ENCODE measurements at regions not wholly inside any gene's neighbourhood (a gene's known extent, or its start where the extent isn't known, plus 50 kb on each side); places are given as distances from the start of the nearest gene placed in this dataset.

GRCh38 chr16:6035161-6035560 lies 937.6 kb upstream of the EEF2KMT start:
- Histone ChIP-seq H4K20me1 (ENCODE audit: control insufficient read depth, insufficient read depth, low read depth, low read length) (no peaks in the 10 kb centered on the region), H3K79me2 (ENCODE audit: control insufficient read depth, low read length) (no peaks in the 10 kb centered on the region), H3K4me2 (ENCODE audit: low read length) (no peak overlapping the region), H3K27ac (ENCODE audit: low read depth, low read length) (no peak overlapping the region), H3K9me2 (replicated peaks; ENCODE audit: control insufficient read depth, low read length) (no peaks in the 10 kb centered on the region), H3F3A (ENCODE audit: control insufficient read depth, insufficient read depth) (no peaks in the 10 kb centered on the region), H3K27me3 (ENCODE audit: control insufficient read depth, low read length) (no peaks in the 10 kb centered on the region), H3K36me3 (ENCODE audit: control insufficient read depth, low read length) (no peaks in the 10 kb centered on the region), H3K9me3 (ENCODE audit: control insufficient read depth, insufficient read depth, low read length) (no peaks in the 10 kb centered on the region), H3K4me1 (ENCODE audit: control insufficient read depth, low read length) (no peaks in the 10 kb centered on the region), H3K4me3 (ENCODE audit: low read length) (no peak overlapping the region)
- TF ChIP-seq EZH2phosphoT487 (IDR thresholded peaks at IDR 0.05; ENCODE audit: borderline replicate concordance, low read length) (no peak), CTCF (IDR thresholded peaks at IDR 0.05; ENCODE audit: low read depth, low read length, poor library complexity, severe bottlenecking) (no peak)

- no peaks in the 10 kb centered on the region for H3K36me3 ChIP-seq (ENCODE audit: control insufficient read depth, low read length)
- no peak overlapping the region for H3K4me2 ChIP-seq (ENCODE audit: low read length)
- H3K4me1 ChIP-seq (ENCODE audit: control insufficient read depth, low read length), result no peaks in the 10 kb centered on the region
- no peaks in the 10 kb centered on the region for H3F3A ChIP-seq (ENCODE audit: control insufficient read depth, insufficient read depth)
- H3K4me3 ChIP-seq (ENCODE audit: low read length), result no peak overlapping the region
- no peak for TF ChIP-seq EZH2phosphoT487 (IDR thresholded peaks at IDR 0.05; ENCODE audit: borderline replicate concordance, low read length)
- TF ChIP-seq CTCF (IDR thresholded peaks at IDR 0.05; ENCODE audit: low read depth, low read length, poor library complexity, severe bottlenecking), result no peak
- no peaks in the 10 kb centered on the region for H3K27me3 ChIP-seq (ENCODE audit: control insufficient read depth, low read length)
- H3K79me2 ChIP-seq (ENCODE audit: control insufficient read depth, low read length), result no peaks in the 10 kb centered on the region
- no peaks in the 10 kb centered on the region for H4K20me1 ChIP-seq (ENCODE audit: control insufficient read depth, insufficient read depth, low read depth, low read length)
- H3K9me2 ChIP-seq (replicated peaks; ENCODE audit: control insufficient read depth, low read length), result no peaks in the 10 kb centered on the region
- no peak overlapping the region for H3K27ac ChIP-seq (ENCODE audit: low read depth, low read length)
- no peaks in the 10 kb centered on the region for H3K9me3 ChIP-seq (ENCODE audit: control insufficient read depth, insufficient read depth, low read length)
Observed at GRCh38 chr16:6034511-6034910, 936.9 kb upstream of the EEF2KMT start.

- no peaks in the 10 kb centered on the region for H4K20me1 ChIP-seq (ENCODE audit: control insufficient read depth, insufficient read depth, low read depth, low read length)
Observed at GRCh38 chr16:6032438-6032837, 934.8 kb upstream of the EEF2KMT start.

More at GRCh38 chr16:6032438-6032837, 934.8 kb upstream of the EEF2KMT start:
- TF ChIP-seq EZH2phosphoT487 (IDR thresholded peaks at IDR 0.05; ENCODE audit: borderline replicate concordance, low read length) (no peak), CTCF (IDR thresholded peaks at IDR 0.05; ENCODE audit: low read depth, low read length, poor library complexity, severe bottlenecking) (no peak)
- no peaks in the 10 kb centered on the region for H3K9me2 ChIP-seq (replicated peaks; ENCODE audit: control insufficient read depth, low read length)
- no peaks in the 10 kb centered on the region for H3K9me3 ChIP-seq (ENCODE audit: control insufficient read depth, insufficient read depth, low read length)
- no peak overlapping the region for H3K4me2 ChIP-seq (ENCODE audit: low read length)
- H3K36me3 ChIP-seq (ENCODE audit: control insufficient read depth, low read length), result no peaks in the 10 kb centered on the region
- H3K27ac ChIP-seq (ENCODE audit: low read depth, low read length), result no peak overlapping the region
- H3F3A ChIP-seq (ENCODE audit: control insufficient read depth, insufficient read depth), result no peaks in the 10 kb centered on the region
- no peak overlapping the region for H3K4me3 ChIP-seq (ENCODE audit: low read length)
- no peaks in the 10 kb centered on the region for H3K27me3 ChIP-seq (ENCODE audit: control insufficient read depth, low read length)
- H3K4me1 ChIP-seq (ENCODE audit: control insufficient read depth, low read length), result no peaks in the 10 kb centered on the region
- no peaks in the 10 kb centered on the region for H3K79me2 ChIP-seq (ENCODE audit: control insufficient read depth, low read length)
